ENCODE measurements at regions not wholly inside any gene's neighbourhood (a gene's known extent, or its start where the extent isn't known, plus 50 kb on each side); places are given as distances from the start of the nearest gene placed in this dataset.

- TF ChIP-seq, protein P1, sequence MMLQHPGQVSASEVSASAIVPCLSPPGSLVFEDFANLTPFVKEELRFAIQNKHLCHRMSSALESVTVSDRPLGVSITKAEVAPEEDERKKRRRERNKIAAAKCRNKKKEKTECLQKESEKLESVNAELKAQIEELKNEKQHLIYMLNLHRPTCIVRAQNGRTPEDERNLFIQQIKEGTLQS (CRISPR knock-in tag; IDR thresholded peaks at IDR 0.05), result no peak
- TF ChIP-seq CTCF (CRISPR knock-in tag; IDR thresholded peaks at IDR 0.05) (no peak), ZNF839 (CRISPR knock-in tag; IDR thresholded peaks at IDR 0.05; ENCODE audit: borderline replicate concordance) (no peak), SIN3A (IDR thresholded peaks at IDR 0.05; ENCODE audit: borderline replicate concordance, low read depth, low read length) (no peak), IRX3 (CRISPR knock-in tag; IDR thresholded peaks at IDR 0.05; ENCODE audit: borderline replicate concordance, low read depth) (no peak), GATAD1 (CRISPR knock-in tag; IDR thresholded peaks at IDR 0.05) (no peak), AHR (CRISPR knock-in tag; IDR thresholded peaks at IDR 0.05) (no peak), GLI4 (CRISPR knock-in tag; IDR thresholded peaks at IDR 0.05; ENCODE audit: borderline replicate concordance) (no peak), HDAC2 (CRISPR knock-in tag; IDR thresholded peaks at IDR 0.05) (no peak), LCORL (IDR thresholded peaks at IDR 0.05) (no peak), LCORL (CRISPR knock-in tag; IDR thresholded peaks at IDR 0.05) (no peak)
- TF ChIP-seq, protein P2, sequence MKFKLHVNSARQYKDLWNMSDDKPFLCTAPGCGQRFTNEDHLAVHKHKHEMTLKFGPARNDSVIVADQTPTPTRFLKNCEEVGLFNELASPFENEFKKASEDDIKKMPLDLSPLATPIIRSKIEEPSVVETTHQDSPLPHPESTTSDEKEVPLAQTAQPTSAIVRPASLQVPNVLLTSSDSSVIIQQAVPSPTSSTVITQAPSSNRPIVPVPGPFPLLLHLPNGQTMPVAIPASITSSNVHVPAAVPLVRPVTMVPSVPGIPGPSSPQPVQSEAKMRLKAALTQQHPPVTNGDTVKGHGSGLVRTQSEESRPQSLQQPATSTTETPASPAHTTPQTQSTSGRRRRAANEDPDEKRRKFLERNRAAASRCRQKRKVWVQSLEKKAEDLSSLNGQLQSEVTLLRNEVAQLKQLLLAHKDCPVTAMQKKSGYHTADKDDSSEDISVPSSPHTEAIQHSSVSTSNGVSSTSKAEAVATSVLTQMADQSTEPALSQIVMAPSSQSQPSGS (CRISPR knock-in tag; IDR thresholded peaks at IDR 0.05), result no peak
- TF ChIP-seq, protein P3, sequence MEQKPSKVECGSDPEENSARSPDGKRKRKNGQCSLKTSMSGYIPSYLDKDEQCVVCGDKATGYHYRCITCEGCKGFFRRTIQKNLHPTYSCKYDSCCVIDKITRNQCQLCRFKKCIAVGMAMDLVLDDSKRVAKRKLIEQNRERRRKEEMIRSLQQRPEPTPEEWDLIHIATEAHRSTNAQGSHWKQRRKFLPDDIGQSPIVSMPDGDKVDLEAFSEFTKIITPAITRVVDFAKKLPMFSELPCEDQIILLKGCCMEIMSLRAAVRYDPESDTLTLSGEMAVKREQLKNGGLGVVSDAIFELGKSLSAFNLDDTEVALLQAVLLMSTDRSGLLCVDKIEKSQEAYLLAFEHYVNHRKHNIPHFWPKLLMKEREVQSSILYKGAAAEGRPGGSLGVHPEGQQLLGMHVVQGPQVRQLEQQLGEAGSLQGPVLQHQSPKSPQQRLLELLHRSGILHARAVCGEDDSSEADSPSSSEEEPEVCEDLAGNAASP (CRISPR knock-in tag; IDR thresholded peaks at IDR 0.05; ENCODE audit: borderline replicate concordance), result no peak
Observed at GRCh38 chr11:100545970-100546369, 141.1 kb upstream of the ARHGAP42 start.
